ENCODE measurements at regions not wholly inside any gene's neighbourhood (a gene's known extent, or its start where the extent isn't known, plus 50 kb on each side); places are given as distances from the start of the nearest gene placed in this dataset.
"Not testable (repeated sequence)": the region's sequence is repeated elsewhere in the genome, so short reads cannot be mapped to it uniquely, and the experiment has no call there.

DNA sequence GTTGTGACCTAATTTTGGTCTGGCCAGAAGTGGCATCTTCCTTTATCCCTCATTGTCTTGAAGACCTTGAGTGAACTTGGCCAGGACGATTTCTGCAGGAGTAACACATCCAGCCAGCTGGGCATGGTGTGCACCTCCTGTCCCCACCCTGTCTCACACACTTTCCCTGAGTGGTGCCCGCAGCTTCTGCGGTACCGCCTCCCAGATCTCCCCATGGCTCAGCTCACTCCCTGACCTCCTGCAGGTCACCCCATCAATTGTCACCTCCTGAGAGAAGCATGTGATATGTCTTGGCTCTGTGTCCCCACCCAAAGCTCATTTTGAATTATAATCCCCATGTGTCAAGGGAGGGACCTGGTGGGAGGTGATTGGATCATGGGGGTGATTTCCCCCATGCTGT, 50.2 kb upstream of the TP53I11 start:
- no peak for DNase-seq

DNA sequence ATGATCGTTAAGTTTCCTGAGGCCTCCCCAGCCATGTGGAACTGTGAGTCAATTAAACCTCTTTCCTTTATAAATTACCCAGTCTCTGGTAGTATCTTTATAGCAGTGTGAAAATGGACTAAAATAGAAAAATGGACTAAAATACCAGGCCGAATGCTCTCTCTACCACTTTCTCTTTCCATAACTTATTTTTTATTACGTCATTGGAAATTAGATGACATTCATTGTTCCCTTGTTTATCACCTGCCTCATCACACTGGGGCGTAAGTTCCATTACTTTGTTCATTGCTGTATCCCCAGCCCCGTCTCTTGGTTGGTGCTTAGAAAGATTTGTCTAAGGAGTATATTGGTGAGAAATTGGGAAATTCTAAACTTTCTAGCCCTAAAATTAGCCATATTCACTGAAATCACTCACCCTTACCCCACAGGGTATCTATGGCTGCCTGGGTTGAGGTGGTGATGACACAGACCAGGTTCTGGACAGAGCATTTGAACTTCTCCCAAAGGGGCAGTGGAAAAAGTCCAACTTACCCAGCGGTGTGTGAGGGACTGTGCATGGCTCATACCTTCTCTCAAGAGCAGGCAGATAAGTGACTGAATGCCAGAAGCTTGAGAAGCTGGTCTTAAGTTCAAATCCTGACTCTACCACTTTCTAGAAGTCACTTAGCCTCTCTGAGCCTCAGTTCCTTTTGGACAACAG, 50.9 kb upstream of the TP53I11 start:
- no peak for DNase-seq

DNA sequence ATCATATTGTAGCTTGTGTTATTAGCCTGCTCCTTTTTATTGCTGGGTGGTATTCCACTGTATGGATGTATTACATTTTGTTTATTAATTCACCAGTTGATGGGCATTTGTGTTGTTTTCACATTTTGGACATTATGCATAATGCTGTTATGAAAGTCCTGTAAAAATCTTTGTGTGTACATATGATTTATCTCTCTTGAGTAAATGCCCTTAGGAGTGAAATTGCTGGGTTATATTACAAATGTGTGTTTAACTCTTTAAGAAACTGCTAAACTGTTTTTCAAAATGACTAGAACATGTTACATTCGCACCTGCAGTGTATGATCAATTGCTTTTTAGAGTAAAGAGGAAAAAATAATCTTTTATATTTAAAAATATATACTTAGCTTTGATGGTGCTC, 54.4 kb upstream of the TP53I11 start:
- no peak for DNase-seq

DNA sequence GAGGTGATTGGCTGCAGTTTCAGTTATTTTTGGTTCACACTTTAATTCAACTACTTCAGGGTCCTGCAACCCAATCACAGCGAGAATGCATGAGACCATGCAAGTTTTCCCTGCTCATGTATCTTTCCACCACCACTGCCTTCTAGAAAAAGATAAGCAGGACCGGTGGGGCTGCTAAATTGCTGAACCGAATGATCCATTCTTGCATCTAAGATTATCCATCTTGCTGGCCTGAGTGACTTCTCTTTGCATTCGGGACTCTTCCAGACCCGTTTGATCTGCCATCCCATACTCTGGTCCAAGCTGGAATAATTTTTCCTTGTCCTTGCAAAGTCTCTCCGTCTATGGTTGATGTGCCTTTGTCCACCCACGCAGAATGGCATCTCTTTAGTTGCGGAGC, 56.3 kb upstream of the TP53I11 start:
- no peak for DNase-seq

DNA sequence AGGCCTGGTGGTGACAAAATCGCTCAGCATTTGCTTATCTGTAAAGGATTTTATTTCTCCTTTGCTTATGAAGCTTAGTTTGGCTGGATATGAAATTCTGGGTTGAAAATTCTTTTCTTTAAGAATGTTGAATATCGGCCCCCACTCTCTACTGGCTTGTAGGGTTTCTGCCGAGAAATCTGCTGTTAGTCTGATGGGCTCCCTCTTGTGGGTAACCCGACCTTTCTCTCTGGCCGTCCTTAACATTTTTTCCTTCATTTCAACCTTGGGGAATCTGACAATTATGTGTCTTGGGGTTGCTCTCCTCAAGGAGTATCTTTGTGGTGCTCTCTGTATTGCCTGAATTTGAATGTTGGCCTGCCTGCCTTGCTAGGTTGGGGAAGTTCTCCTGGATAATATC, 65.3 kb upstream of the TP53I11 start:
- not testable (repeated sequence) for DNase-seq

DNA sequence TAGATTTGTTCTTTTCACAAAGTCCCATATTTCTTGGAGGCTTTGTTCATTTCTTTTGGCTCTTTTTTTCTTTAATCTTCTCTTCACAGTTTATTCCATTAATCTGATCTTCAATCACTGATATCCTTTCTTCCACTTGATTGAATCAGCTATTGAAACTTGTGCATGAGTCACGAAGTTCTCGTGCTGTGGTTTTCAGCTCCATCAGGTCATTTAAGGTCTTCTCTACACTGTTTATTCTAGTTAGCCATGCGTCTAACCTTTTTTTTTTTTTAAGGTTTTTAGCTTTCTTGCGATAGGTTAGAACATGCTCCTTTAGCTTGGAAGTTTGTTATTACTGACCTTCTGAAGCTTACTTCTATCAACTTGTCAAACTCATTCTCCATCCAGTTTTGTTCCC, 65.8 kb upstream of the TP53I11 start:
- not testable (repeated sequence) for DNase-seq

DNA sequence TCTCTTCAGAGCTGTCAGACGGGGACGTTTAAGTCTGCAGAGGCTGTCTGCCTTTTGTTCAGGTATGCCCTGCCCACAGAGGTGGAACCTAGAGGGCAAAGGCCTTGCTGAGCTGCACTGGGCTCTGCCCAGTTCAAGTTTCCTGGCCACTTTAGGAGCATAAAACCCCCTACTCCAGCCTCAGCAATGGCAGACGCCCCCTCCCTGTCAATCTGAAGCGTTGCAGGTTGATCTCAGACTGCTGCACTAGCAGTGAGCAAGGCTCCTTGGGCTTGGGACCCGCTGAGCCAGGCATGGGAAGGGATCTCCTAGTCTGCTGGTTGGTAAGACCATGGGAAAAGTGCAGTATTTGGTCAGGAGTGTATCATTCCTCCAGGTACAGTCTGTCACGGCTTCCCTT, 66.6 kb upstream of the TP53I11 start:
- DNase-seq = no peak

DNA sequence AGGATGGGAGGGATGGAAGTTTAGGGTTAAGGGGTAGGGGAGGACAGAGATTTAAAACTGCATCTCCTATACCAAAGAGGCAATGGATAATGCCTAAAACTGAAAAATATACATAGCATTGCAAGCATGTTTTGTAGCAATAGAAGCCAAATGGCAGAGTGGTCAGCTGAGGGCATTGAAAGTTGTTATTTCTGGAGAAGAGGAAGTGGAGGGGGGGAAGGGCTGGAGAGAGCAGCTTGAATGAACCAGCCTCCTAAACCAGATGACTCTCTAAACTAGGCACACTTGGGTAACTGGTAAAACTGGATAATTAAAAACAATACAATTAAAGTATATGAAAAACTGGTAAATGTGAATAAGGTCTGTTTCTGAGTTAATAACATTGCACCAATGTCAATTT, 70.3 kb upstream of the TP53I11 start:
- no peak for DNase-seq

DNA sequence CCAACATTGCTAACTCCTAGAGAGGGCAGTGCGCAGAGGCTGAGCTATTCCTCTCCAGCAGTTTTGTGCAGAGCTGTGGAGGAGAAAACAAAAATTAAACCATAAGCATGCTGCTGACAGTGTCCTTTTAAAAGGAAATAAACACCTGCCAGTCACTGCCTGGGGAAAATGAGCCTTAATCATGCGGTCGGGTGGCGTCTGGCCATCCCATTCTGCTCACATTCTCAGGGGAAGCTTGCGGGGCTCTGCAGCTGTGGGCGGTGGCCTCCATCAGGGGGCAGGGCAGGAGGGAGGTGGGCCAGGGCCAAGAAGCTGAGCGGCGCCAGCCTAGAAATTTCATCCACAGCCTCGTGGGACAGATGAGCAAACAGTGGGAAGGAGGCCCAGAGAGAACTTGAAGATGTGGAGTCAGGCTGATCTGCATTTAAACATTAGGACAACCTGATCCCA, 71.0 kb upstream of the TP53I11 start:
- no peak for DNase-seq

DNA sequence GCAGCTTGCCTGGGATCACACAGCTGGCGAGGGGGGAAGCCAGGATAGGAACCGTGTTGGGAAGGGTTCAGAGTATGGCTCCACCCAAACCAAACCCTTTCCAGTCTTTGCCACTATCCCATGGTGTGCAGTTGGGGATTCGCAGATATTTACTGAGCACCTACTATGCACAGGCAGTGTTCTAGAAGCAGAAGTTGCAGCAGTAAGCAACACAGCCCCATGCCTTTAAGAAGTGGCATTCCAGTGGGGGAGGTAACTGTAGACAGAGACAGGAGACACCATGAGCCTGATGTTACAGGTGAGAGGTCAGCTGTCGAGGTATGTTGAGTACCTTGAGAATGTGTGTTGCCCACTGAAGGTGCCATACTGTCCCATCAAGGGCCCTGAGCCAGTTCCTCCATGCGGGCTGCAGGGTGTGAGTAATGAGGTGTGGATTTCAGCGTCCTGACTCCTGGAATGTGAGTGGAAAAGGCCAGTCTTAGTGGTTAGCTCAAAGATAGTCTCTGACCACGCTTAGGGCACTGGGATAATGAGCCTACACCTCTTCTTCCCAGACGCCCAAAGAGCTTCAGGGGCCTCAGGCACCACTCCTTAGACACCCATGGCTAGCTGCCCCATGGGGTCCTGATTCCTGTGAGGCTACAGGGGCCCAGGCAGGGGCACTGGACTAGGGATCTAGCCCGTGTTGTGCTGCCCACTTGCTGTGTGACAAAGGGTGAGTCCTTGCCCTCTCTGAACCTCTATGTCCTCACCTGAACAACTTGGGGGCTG, 71.8 kb upstream of the TP53I11 start:
- DNase-seq = no peak

DNA sequence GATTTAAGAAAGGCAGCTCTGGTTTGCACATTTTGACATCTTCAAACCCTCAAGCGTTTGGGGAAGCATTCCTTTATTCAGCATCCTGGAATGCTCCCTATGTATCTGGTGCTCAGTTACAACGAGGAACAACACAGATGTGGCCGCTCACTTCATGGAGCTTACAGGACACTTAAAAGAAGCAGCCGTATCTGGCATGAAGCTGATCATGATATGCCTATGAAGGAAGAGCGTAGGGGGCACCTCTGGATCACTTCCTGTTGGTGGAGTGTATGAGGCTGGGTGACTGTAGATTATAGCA, 72.3 kb upstream of the TP53I11 start:
- DNase-seq = no peak

DNA sequence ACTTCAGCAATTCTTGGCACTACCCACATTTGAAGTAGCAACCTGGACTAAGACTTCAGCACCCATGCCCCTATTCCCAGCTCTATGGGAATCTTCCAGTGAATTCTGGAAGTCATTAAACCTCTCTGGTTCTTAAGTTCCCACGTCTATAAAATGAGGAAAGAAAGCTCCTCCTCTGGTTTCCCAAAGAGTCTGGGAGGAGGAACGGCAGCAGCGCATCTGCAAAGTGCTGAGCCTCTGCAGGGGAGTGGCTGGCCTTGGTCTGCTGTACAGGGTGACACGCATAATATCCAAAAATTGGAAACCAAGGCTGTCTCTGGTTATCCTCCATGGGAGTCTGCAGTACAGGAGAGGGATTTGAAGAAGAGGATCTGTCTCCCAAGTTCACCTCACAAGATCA, 73.6 kb upstream of the TP53I11 start:
- DNase-seq = no peak

DNA sequence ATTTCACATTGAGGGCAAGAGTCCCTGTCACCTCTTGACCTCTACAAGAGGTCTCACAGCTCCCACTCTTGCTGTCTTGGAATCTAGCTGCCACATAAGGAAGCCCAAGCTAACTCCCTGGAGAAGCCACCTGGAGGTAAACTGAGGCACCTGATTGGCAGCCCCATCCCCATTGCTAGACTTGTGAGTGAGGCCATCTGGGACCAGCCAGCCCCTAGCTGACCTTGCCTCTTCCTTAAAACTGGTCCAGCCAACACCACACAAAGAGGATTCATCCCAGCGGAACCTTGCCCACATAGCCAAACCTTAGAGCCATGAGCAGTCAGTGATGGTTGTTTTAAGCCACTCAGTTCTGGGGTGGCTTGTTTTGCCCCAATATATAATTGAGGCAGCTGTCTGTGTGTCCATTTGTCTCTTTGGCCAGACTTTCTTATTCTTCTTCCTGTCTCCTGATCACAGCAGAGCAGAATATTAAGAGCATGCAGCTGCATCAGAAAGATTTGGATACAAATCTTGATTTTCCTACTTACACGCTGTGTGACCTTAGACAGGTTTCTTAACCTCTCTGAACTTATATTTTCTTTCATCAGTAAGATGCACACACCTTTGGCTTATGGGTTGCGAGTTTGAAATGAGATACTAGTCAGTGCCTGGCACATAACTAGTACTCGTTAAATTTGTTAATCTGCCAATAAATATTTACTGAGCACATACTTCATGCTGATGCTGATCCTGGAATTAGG, 74.3 kb upstream of the TP53I11 start:
- no peak for DNase-seq

DNA sequence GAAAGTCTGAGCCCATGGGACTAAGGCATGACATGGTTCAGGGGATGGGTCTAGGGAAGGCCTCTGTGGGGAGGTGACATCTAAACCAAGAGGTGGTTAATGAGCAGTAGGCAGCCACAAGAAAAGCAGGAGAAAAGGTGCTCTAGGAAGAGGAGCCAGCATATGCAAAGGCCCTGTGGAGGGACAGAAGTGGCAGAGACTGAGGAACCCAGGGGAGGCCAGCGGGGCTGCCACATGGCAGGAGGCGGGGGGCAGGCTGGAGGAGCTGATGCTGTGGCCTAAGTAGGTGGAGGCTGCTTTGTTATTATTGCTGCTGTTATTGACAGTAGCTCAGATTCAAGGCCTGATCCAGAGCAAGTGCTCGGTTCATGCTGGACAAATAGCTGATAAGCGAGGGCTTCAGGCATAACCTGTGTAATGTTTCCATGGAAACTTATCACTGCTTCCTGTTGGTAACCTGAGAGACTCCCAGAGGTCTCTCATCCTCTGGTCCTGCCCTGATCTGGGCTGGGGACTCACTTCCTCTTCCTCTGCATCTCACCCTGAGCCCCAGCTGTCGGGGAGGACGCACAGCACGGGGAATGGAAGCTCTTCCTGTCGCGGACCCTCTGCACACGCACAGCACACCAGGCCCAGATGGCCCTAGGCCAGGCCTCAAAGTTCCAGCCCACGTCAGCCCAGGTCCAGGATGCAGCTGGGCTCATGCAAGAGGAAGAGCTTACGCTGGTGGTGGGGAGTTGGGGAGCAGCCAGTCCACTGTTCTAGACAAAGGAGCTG, 75.2 kb upstream of the TP53I11 start:
- no peak for DNase-seq

DNA sequence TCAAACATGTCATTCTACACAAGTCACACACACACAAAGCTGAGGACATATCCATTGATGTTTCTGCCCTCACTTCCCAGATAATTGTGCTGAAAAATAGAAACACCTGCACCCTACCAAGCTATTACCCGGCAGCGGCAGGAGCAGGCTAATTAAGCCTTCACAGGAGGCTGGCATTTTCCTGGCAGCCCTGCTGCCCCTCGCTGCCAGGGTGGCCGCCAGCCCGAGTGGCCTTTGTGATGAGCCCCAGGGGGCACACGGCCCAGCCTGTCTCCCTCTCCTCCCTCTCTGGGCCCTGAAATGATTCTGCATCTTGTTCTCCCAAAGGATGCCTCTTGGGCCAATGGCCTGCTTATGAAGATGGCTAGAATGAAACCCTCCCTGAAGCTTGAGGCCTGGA, 76.2 kb upstream of the TP53I11 start:
- DNase-seq = no peak

DNA sequence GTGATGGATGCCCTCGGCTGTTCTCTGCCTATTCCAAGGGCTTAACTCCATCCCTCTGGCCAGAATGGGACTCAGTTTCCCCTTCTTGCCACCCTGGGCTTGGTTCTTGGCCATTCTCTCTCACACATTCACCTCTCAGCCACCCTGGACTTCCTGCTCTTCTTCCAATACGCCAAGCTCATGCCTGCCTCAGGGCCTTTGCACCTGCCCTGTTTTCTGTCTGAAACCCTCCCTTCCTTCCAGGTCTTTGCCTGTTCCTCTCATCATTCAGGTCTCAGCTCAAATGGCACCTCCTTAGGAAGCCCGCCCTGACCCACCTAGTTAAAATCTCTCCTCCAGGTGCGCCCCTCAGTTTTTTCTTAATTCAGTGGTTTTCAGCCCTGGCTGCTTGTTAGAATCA, 76.6 kb upstream of the TP53I11 start:
- DNase-seq = no peak

DNA sequence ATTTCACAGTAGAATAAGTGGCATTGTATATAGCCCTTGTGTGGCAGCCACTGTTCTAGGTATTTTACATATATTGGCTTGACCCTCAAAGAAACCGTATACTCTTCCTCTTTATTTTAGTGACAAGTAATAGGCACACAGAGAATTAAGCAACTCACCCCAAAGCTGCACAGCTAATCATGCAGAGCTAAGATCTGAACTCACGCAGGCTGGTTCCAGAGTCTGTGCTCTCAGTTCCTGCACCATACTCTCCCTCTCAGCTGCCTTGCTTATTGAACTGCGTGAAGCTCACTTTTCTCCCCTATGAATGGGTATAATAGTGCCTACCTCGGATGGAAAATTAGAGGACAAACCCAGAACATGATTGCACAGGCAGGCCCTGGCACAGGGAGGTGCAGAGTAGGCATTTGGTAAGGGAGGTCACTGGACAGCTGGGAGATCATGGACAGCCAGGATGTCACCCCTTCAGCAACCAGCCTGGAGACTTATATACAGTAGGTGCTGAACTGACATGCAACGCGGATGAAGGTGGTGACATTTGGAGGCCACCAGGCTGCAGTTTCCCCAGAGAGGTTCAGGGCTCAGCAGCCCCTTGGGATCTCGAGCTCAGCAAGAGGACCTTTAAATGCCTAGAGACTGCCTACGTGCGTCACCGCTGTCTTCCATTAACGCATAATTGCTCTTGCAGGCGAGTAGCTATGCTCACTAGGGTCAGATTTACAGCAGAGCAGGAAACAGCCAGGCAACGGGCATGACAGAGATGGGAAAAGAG, 78.4 kb upstream of the TP53I11 start:
- DNase-seq = no peak

DNA sequence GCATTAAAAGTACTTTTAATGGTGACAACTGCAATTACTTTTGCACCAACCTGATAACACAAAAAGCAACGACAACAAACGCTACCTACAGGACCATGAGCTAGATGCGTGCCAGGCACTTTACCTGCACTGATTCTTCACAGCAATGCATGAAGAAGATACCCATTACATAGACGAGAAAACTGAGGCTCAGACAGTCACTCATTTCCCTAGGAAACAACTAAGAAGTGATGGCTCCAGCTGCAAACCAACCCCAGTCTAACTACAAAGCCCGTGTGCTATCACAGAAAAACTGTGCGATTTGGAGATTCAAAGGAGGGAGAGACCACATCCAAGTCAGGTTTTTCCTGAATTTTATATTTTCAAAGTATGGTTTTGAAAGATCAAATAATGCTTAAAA, 80.1 kb upstream of the TP53I11 start:
- DNase-seq = no peak

DNA sequence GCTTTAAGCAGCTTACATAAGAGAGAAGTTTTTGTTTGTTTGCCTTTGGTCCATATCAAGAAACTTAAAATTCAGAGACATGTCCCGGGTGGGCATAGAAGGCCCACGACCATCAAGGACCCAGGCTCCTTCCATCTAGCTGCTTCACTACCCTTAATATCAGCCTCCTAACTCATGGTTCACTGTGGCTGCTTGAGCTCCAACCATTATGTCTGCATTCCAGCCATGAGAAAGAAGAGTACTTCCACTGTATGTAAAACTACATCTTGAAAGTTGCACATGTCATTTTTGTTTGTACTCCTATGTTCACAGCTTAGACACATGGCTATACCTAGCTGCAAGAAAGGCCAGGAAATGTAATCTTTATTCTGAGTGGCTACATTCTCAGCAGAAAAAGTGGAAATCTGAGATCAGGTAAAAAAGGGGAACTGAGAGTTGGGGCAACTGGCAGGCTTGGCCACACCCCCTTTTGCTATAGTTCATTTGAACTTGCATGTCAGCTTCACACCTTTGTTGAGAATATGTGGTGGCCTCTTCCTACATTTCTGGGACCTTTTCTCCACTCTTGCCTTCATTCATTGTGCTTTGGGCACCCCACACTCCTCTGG, 81.3 kb upstream of the TP53I11 start:
- DNase-seq = no peak

DNA sequence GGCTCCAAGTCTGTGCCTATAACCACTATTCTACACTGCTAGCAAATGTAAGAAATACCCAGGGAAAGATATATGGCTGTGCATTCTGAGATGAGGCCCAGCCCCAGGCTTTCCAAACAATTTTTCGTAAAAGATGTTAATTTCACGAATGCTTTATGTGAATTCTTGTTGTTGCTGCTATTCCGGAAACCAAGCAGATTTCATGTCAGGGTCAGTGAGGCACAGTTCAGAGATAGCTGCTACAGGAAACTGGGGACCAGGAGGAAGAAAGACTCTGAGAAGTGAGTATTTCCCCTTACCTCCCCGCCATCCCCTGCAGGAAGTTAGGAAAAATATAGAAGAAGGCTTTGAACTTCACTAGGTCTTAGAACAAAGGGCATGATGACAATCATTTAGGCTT, 84.7 kb upstream of the TP53I11 start:
- no peak for DNase-seq

DNA sequence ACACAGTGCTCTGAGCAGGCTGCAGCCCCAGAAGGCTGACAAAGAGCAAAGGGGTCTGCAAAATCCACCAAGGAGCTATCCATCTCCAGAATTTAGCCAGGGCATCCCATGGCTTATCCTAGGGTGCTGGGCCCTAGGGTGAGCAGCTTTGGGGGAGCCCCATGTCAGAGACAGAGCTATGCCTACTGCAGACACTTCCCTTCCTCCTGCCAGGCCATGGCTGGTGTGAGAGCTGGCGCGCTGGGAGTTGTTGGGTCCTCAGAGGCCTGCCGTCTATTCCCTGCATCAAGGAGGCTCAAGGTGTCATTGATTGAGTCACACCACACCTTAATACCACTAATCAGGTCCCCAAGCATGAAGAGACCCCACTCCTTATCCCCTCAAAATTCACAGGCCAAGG, 85.3 kb upstream of the TP53I11 start:
- DNase-seq = no peak

DNA sequence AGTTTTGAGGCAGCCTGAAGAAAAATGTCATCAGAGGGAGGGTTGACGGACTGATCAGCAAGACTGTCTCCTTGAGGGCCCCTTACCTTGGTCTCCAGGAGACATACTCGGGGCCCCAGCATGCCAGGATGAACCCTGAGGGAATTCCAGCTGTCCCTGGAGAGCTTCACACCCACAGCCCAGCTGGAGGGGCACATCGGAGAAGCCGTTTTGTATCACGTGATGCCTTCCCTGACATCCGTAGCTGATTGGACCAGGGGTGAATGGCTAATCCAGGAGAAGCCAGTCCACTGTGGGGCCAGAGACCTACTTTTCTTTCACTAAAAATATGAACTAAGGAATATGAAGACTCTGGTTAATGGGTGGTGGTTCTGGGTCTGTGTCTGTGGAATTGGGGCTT, 86.0 kb upstream of the TP53I11 start:
- no peak for DNase-seq
